CD14-positive monocyte (primary cell): ENCODE measurements at regions not wholly inside any gene's neighbourhood (a gene's known extent, or its start where the extent isn't known, plus 50 kb on each side); places are given as distances from the start of the nearest gene placed in this dataset.
A peak's percentile ranks its signal among the peaks of the same experiment; 100 is the strongest.

Experiments
- DNase-seq, 3 donors: peaks; one replicate each; pipeline ENCODE4 v3.0.0-alpha.2; 2011 to 2022
- H2AFZ ChIP-seq: 2 replicates; pipeline ENCODE4 v1.6.0; 2012; ENCODE audit warnings: mild to moderate bottlenecking, low read depth, low read length, inconsistent platforms; ENCODE audit not compliant: insufficient read depth, poor library complexity, severe bottlenecking
- H3K27ac ChIP-seq, 2 donors: 1 replicate in 1 of 2; 2 replicates in 1 of 2; pipeline ENCODE4 v1.5.1; 2012 to 2013; ENCODE audit warnings: low read length in 2 of 2, control low read depth in 1 of 2, inconsistent platforms in 1 of 2, low read depth in 1 of 2, mild to moderate bottlenecking in 1 of 2
- H3K27me3 ChIP-seq, 2 donors: one replicate each; pipeline versions ENCODE4 v1.6.0 to v1.6.1; 2011 to 2013; ENCODE audit warnings: low read length in 2 of 2; ENCODE audit not compliant: control insufficient read depth in 2 of 2, insufficient read depth in 2 of 2
- H3K36me3 ChIP-seq, 2 donors: replicated peaks in 1 of 2; 1 replicate in 1 of 2; 2 replicates in 1 of 2; pipeline versions ENCODE4 v1.5.1 to v1.6.1; 2012 to 2013; ENCODE audit warnings: low read length in 2 of 2, control low read depth in 1 of 2, inconsistent platforms in 1 of 2, mild to moderate bottlenecking in 1 of 2; ENCODE audit not compliant: insufficient read depth in 2 of 2, control insufficient read depth in 1 of 2
- H3K4me1 ChIP-seq, 2 donors: 1 replicate in 1 of 2; 2 replicates in 1 of 2; pipeline versions ENCODE4 v1.5.1 to v1.6.1; 2012 to 2013; ENCODE audit warnings: low read length in 2 of 2, control low read depth in 1 of 2, inconsistent platforms in 1 of 2, mild to moderate bottlenecking in 1 of 2, moderate library complexity in 1 of 2; ENCODE audit not compliant: insufficient read depth in 2 of 2, control insufficient read depth in 1 of 2
- H3K4me2 ChIP-seq: replicated peaks from 2 replicates; pipeline ENCODE3; 2012; ENCODE audit warnings: low read length, moderate library complexity, mild to moderate bottlenecking; ENCODE audit not compliant: poor library complexity, severe bottlenecking; ENCODE audit errors: extremely low read depth
- H3K4me3 ChIP-seq, 3 experiments: fragments of 200-600 bp in 1 of 3; sonication (generic) in 1 of 3; replicated peaks in 1 of 3; 1 replicate in 2 of 3; 2 replicates in 1 of 3; pipeline ENCODE4 v1.5.1; 2011 to 2013; ENCODE audit warnings: low read length in 3 of 3, mild to moderate bottlenecking in 3 of 3, control low read depth in 2 of 3, low read depth in 2 of 3, inconsistent platforms in 1 of 3, moderate library complexity in 1 of 3
- H3K79me2 ChIP-seq: 2 replicates; pipeline ENCODE4 v1.6.0; 2012; ENCODE audit warnings: mild to moderate bottlenecking, control low read depth, inconsistent platforms, low read length, moderate library complexity; ENCODE audit not compliant: insufficient read depth
- H3K9ac ChIP-seq: 2 replicates; pipeline ENCODE4 v1.6.0; 2017; ENCODE audit warnings: low read length, mild to moderate bottlenecking; ENCODE audit not compliant: insufficient read depth, poor library complexity, severe bottlenecking
- H3K9me3 ChIP-seq, 2 donors: replicated peaks in 1 of 2; 1 replicate in 1 of 2; 2 replicates in 1 of 2; pipeline versions ENCODE4 v1.5.1 to v1.6.1; 2012 to 2013; ENCODE audit warnings: low read length in 2 of 2, control low read depth in 1 of 2; ENCODE audit not compliant: control insufficient read depth in 1 of 2, insufficient read depth in 1 of 2
- H4K20me1 ChIP-seq: 2 replicates; pipeline ENCODE4 v1.6.0; 2012; ENCODE audit warnings: mild to moderate bottlenecking, low read length, control low read depth, moderate library complexity; ENCODE audit not compliant: insufficient read depth
- H3K27ac Mint-ChIP-seq, 7 donors: one replicate each; pipeline ENCODE4 v1.8.0; 2020; ENCODE audit warnings: mild to moderate bottlenecking in 7 of 7, mixed read lengths in 7 of 7, moderate library complexity in 6 of 7, inconsistent platforms in 2 of 7
- H3K27me3 Mint-ChIP-seq, 3 donors: one replicate each; pipeline ENCODE4 v1.8.0; 2021 to 2022; ENCODE audit warnings: low read depth in 3 of 3, mild to moderate bottlenecking in 3 of 3, mixed read lengths in 3 of 3, moderate library complexity in 3 of 3, inconsistent platforms in 1 of 3
- H3K36me3 Mint-ChIP-seq, 2 donors: one replicate each; pipeline ENCODE4 v1.8.0; 2020; ENCODE audit warnings: mixed read lengths in 2 of 2, inconsistent platforms in 1 of 2, mild to moderate bottlenecking in 1 of 2
- H3K4me1 Mint-ChIP-seq: one replicate; pipeline ENCODE4 v1.8.0; 2020; ENCODE audit warnings: mild to moderate bottlenecking, mixed read lengths
- H3K4me3 Mint-ChIP-seq, 2 donors: one replicate each; pipeline ENCODE4 v1.8.0; 2020; ENCODE audit warnings: mild to moderate bottlenecking in 2 of 2, mixed read lengths in 2 of 2, moderate library complexity in 1 of 2
- H3K9me3 Mint-ChIP-seq, 7 donors: one replicate each; pipeline ENCODE4 v1.8.0; 2020 to 2022; ENCODE audit warnings: mixed read lengths in 7 of 7, mild to moderate bottlenecking in 6 of 7, moderate library complexity in 6 of 7, inconsistent platforms in 2 of 7
- WGBS: methylation state at CpG from one replicate; pipeline ENCODE4 v1.1.5; 2013; ENCODE audit warnings: missing lambda C conversion rate; ENCODE audit not compliant: insufficient coverage; 5-methylcytosine and 5-hydroxymethylcytosine counted together
- intact Hi-C, 2 donors: fragments of 100-400 bp; cut with micrococcal nuclease; formaldehyde crosslinking; loops; one replicate each; pipeline versions ENCODE4 v1.15.0 to v1.15.1; 2023
- TF ChIP-seq, protein P1 (sequence below): fragments of 200-600 bp; IDR thresholded peaks from one replicate; pipeline ENCODE4 v1.8.0; 2022; ENCODE audit warnings: antibody characterized with exemption, mild to moderate bottlenecking

DNA sequence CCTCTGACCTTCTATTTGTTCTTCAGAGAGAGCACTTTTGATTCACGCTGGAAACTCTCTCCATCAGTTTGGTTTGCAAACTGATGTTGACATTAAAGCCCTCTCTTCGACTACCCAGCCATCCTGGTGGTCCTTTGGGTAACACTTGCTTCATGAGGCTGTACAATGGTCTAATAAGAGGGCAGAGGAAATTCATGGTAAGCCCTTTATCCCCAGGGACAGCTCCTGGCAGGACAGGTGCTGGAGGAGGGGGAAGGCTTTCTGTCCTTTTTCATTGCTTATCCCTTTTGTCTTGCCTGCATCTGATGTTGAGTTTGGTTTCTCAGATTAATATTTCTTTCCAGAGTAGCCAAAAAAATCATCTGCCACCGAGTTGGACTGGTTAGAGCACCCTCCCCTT lies 52.1 kb upstream of the CD93 start:
- H4K20me1 ChIP-seq, result no peaks in the 10 kb centered on the region
- H2AFZ ChIP-seq, result peak overlapping the region; percentile 9
- peaks cover 72 to 91% of the 10 kb centered on the region in 2 donors for H3K4me1 ChIP-seq
- no peaks in the 10 kb centered on the region for H3K36me3 ChIP-seq
- no peaks in the 10 kb centered on the region for H3K79me2 ChIP-seq
- H3K4me3 ChIP-seq, result no peak overlapping the region
- Mint-ChIP-seq H3K27ac (peak overlapping the region in 5 of 7 donors; percentile 18 to 99 (median 98)), H3K36me3 (peaks cover 0 to 2% of the 10 kb centered on the region in 2 donors), H3K27me3 (peaks cover 0 to 4% (median 3%) of the 10 kb centered on the region in 3 donors), H3K4me1 (peaks cover 80% of the 10 kb centered on the region), H3K4me3 (no peak overlapping the region), H3K9me3 (no peaks in the 10 kb centered on the region)
- no peak overlapping the region for H3K9ac ChIP-seq
- WGBS, result 90% methylated on average over 2 of the region's 3 CpGs
- H3K27ac ChIP-seq, result peak overlapping the region in 1 of 2 donors; percentile 92
- TF ChIP-seq, protein P1, sequence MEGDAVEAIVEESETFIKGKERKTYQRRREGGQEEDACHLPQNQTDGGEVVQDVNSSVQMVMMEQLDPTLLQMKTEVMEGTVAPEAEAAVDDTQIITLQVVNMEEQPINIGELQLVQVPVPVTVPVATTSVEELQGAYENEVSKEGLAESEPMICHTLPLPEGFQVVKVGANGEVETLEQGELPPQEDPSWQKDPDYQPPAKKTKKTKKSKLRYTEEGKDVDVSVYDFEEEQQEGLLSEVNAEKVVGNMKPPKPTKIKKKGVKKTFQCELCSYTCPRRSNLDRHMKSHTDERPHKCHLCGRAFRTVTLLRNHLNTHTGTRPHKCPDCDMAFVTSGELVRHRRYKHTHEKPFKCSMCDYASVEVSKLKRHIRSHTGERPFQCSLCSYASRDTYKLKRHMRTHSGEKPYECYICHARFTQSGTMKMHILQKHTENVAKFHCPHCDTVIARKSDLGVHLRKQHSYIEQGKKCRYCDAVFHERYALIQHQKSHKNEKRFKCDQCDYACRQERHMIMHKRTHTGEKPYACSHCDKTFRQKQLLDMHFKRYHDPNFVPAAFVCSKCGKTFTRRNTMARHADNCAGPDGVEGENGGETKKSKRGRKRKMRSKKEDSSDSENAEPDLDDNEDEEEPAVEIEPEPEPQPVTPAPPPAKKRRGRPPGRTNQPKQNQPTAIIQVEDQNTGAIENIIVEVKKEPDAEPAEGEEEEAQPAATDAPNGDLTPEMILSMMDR, result no peak
- DNase-seq, result no peak
- intact Hi-C loops, result no loop called here
- H3K4me2 ChIP-seq, result no peak overlapping the region
- no peaks in the 10 kb centered on the region for H3K9me3 ChIP-seq
- H3K27me3 ChIP-seq, result no peaks in the 10 kb centered on the region

DNA sequence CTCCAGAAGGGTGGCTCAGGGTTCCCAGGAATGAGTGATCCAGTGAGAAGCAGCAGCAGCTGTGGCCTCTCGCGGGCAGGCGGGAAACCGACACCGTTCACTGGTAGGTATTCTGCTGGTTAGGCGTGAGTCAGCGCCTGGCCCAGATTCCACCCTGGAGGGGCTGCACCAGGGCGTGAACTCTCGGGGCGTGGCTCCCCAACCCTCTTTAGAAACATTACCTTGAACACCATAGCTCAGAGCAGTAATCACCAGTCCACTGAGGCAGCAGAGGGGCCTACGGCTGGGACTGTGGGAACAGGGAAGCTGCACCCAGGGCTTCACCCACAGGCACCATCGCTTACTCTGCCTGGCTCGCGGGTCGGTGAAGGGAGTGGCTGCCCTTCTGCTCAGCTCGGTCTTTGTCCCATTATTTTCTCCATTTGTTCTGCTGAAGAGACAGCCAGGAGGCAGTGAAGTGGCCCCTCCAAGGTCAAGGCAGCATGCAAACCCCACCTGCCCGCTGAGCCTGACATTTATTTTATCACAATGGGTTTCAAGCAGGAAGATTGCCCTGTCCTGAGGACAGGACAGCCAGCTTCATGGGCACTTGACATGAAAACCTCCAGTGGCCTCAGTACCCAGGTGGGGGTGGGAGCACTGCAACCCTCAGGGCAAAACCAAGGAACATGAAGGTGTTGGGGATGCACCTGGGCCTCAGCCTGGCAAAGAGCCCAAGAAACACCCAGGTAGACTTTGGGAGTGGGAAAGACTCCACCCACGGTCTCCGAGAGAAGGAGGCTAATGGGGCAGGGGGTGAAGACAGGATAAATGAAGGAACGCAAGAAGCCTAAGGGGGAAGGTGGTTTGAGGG lies 51.0 kb upstream of the CD93 start:
- H3K4me1 Mint-ChIP-seq, result peaks cover 79% of the 10 kb centered on the region
- H3K27me3 ChIP-seq, result no peaks in the 10 kb centered on the region
- H3K27ac ChIP-seq, result peak overlapping the region; percentile 91 to 92
- H3K4me3 ChIP-seq, result no peak overlapping the region
- no peaks in the 10 kb centered on the region for H3K9me3 Mint-ChIP-seq
- H3K4me3 Mint-ChIP-seq, result no peak overlapping the region
- WGBS, result 85% methylated on average over 14 of the region's 20 CpGs
- DNase-seq, result no peak
- H3K9ac ChIP-seq, result peak overlapping the region; percentile 34
- H3K79me2 ChIP-seq, result no peaks in the 10 kb centered on the region
- peak overlapping the region; percentile 97 to 99 (median 98) for H3K27ac Mint-ChIP-seq
- H3K4me2 ChIP-seq, result no peak overlapping the region
- no peak overlapping the region for H2AFZ ChIP-seq
- H3K36me3 ChIP-seq, result no peaks in the 10 kb centered on the region
- H3K4me1 ChIP-seq, result peaks cover 72 to 91% of the 10 kb centered on the region in 2 donors
- intact Hi-C loops, result no loop called here
- peaks cover 0 to 4% (median 3%) of the 10 kb centered on the region in 3 donors for H3K27me3 Mint-ChIP-seq
- TF ChIP-seq, protein P1, result no peak
- no peaks in the 10 kb centered on the region for H4K20me1 ChIP-seq
- H3K9me3 ChIP-seq, result no peaks in the 10 kb centered on the region
- H3K36me3 Mint-ChIP-seq, result peaks cover 0 to 2% of the 10 kb centered on the region in 2 donors
